ENCODE measurements at regions not wholly inside any gene's neighbourhood (a gene's known extent, or its start where the extent isn't known, plus 50 kb on each side); places are given as distances from the start of the nearest gene placed in this dataset.
A peak's percentile ranks its signal among the peaks of the same experiment; 100 is the strongest.

DNA sequence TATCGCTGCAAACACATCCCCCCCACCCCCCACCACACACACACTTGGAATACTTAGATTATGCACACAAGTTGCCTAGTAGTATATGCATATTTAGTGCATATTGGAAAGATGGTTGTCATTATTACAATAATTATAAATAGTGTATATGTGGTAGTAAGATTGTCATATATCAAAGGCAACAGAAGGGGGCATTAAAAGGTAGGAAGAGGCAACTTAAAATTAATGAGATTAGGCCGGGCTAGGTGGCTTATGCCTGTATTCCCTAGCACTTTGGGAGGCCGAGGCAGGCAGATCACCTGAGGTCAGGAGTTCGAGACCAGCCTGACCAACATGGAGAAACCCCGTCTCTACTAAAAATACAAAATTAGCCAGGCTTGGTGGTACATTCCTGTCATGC, 52.1 kb downstream of the GSC start:
- no peak for DNase-seq

- DNase-seq = no peak
These were observed 52.9 kb downstream of the GSC start for GRCh38 chr14:94716976-94717375.

DNA sequence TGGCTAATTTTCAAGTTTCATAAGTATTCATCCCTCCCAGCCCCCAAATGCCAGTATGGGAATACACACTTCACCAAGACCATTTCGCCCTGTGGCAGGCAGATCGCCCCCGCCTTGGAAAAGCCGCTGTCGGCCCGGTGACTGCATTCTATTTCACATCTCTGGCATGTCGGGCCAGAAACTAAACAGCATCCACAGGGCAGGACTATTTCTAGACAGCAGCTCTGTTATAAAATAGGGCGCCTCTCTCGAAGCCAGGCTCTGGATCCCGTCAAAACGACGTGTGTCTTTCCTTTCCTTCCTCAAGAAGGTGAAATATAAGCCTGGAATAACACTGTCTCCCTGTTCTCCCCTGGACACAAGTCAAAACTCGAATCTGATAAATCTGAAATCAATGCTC, 56.8 kb downstream of the GSC start:
- DNase-seq = no peak

DNA sequence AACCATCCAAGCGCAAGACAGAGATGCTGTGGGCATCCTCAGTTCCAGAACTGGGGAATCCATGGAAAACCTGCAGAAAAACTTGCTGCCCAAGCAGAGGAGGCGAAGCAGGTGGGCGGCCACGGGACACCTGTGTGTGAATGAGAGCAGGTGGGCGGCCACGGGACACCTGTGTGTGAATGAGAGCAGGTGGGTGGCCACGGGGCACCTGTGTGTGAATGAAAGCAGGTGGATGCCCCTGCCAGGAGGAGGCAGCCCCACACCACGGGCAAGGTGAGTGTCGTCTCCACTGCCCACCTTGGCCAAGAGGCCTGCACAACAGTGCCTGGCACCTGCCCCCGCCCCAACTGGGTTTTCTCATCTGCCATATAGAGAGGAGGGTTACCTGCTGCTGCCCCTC, 59.2 kb downstream of the GSC start:
- DNase-seq = no peak

GRCh38 chr14:94707494-94707893, 62.4 kb downstream of the GSC start:
- no peak for DNase-seq

GRCh38 chr14:94706133-94706532, 63.8 kb downstream of the GSC start:
- no peak for DNase-seq

GRCh38 chr14:94702629-94703028, 67.3 kb downstream of the GSC start:
- no peak for DNase-seq

DNA sequence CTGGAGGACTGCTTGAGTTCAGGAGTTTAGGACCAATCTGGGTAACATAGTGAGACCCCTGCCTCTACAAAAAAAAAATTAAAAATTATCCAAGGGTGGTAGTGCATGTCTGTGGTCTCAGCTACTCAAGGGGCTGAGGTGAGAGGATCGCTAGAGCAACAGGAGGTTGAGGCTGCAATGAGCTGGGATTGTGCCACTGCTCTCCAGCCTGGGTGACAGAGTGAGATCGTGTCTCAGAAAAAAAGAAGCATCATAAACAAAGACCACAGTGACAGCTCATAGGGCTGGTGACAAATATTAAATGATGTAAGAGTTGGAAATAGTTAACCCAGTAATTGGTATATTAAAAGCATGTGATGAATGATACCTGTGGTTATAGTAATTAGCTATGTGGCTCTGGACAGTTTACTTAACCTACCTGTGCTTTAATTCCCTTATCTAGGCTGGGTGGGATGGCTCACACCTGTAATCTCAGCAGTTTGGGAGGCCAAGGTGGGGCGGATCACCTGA, 68.0 kb downstream of the GSC start:
- no peak for DNase-seq

DNA sequence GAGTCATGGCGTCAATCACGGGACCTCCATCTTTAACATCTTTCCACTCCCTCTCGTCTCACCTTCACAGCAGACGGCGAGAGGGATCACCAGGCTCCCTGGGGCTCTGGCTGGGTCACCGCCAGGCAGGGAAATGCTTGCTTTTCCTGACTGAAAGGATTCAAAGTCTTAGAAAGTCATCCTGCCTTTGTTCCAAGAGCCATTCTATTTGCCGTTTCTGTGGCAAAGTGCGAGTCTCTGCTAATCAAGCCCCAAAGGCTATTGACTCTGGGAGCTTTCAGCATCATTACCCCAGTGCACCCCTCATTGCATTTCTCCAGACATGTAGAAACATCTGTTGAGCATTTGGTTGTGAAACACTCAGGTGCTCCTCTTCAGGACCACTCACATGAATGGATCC, 69.6 kb downstream of the GSC start:
- no peak for DNase-seq

- DNase-seq = no peak
These were observed 70.1 kb downstream of the GSC start for GRCh38 chr14:94699831-94700230.

DNA sequence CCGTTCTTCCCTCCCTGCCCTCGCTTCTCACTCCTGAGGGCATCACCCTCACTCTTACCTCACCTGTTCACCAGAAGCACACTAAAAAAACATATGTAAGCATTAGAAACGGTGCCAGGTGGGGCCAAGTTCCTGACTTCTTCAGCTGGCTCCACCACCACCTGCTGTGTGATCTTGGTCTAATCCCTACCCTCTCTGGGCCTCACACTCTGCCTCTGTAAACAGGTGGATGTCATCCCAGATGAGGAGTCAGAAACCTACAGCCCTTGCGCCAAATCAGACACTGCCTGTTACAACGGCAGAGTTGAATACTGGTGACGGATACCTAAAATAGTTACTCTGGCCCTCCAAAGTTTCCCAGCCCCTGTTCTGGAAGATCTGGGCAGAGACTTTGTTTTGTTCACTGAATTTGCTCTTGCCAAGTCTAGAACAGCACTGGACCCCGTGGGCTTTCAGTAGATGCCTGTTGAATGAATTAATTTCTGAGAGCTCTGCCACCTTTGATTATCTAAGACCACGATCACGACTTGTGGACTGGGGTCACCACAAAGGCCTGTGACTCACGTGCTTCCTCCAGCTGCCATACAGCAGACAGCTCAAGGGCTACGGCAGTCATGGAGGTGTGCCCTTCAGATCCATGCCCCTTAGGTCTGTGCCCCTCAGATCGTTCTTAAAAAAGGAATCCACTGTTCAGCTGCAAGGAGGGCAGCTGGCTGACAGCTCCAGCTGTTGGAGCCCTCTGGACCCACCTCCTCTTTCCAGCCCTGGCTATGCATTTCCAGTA, 71.9 kb downstream of the GSC start:
- DNase-seq = no peak

DNA sequence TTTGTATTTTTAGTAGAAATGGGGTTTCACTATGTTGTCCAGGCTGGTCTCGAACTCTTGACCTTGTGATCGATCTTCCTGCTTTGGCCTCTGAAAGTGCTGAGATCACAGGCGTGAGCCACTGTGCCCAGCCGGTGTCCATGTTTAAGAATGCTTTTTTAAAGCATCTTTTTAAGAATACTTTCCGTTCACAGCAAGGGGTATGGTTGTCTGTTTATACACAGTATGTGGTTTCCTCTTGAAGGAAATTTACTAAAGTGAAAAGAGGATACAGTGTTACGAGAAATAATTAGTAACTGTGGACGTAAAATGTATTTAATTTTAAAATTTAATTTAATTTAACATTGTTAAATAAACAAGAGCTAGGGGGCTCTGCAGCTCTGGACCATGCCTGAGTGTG, 73.4 kb downstream of the GSC start:
- no peak for DNase-seq

DNA sequence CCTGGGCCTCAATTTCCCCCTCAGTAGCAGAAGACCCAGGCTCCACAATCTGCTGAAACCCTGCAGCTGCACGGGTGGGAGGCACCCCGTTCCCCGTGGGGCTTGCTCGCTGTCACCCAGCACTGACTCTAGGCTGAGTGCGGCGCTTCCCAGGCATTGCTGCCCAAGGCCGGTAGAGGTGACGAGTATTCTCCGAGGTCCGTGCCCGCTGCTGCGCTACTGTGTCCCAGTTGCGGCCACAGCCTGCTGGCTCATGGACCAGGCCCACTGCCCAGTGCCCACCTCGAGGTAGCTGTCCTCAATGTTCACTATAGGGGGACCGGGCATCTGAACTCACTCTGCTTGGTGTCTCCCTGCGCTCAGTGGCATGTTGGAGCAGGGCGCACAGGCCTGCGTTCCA, 74.7 kb downstream of the GSC start:
- no peak for DNase-seq

- no peak for DNase-seq
These were observed 78.3 kb downstream of the GSC start for GRCh38 chr14:94691660-94692034.

- DNase-seq = no peak
These were observed 78.8 kb downstream of the GSC start for GRCh38 chr14:94690896-94691659.

GRCh38 chr14:94690486-94690885, 78.3 kb downstream of the SERPINA3 start:
- DNase-seq = no peak

GRCh38 chr14:94689985-94690400, 77.8 kb downstream of the SERPINA3 start:
- no peak for DNase-seq

GRCh38 chr14:94689218-94689984, 77.2 kb downstream of the SERPINA3 start:
- peak; percentile 56 for DNase-seq

DNA sequence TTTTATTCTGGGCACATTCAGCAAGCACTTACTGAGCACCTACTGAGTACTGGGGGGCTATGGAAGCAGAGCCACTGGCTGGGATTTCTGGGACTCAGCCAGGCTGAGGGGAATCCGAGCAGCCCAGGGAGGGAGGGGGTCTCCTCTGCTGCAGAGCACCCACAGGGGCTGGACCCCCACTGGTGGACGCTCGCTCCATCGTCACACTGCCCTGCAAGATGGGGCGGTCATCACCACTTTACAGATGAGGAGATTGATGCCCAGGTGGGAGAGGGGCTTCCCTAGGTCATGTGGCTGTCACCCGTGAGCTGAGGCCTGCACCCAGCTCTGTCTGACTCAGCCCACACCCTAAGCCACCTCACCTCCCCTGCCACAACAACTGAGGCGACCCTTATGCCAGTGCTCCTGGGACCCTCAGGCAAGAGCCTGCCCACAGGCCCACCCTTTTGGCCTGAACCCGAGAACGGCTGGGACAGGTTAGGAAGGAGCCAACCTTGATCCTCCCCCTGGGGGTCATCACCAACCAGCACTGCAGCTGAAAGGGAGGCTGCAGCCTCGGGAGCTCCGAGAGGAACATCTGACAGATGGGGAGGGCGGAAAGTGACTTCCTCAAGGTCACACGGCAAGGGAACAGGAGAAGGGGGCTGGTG, 74.4 kb downstream of the SERPINA3 start:
- no peak for DNase-seq

- no peak for DNase-seq
These were observed 73.7 kb downstream of the SERPINA3 start for GRCh38 chr14:94685681-94686485.

GRCh38 chr14:94685166-94685581, 73.0 kb downstream of the SERPINA3 start:
- no peak for DNase-seq

- no peak for DNase-seq
These were observed 70.5 kb downstream of the SERPINA3 start for GRCh38 chr14:94682736-94683135.

Measured in suppressor macrophage treated with lipopolysaccharide for 4 hours (primary cell).